ENCODE measurements at regions not wholly inside any gene's neighbourhood (a gene's known extent, or its start where the extent isn't known, plus 50 kb on each side); places are given as distances from the start of the nearest gene placed in this dataset.

GRCh38 chr2:209121691-209122090 is 302.2 kb upstream of the MAP2 start:
- TF ChIP-seq CTCF (IDR thresholded peaks at IDR 0.05; ENCODE audit: control extremely low read depth in 1 of 3, insufficient read depth in 1 of 3, low read depth in 1 of 3, low read length in 3 of 3) (no peak), EP300 (IDR thresholded peaks at IDR 0.05; ENCODE audit: borderline replicate concordance in 1 of 2, low read depth in 2 of 2, low read length in 2 of 2) (no peak), CEBPB (IDR thresholded peaks at IDR 0.05; ENCODE audit: low read depth, low read length) (no peak), CREB1 (IDR thresholded peaks at IDR 0.05) (no peak), EZH2 (IDR thresholded peaks at IDR 0.05; ENCODE audit: low read depth, low read length, severe bottlenecking) (no peak), TBP (IDR thresholded peaks at IDR 0.05; ENCODE audit: low read depth, low read length) (no peak), RAD21 (IDR thresholded peaks at IDR 0.05 in 1 of 2, conservative IDR thresholded peaks at IDR 0.05 in 1 of 2; ENCODE audit: low read depth in 2 of 2, low read length in 2 of 2) (no peak), BCL11A (IDR thresholded peaks at IDR 0.05; ENCODE audit: low read depth in 2 of 2, low read length in 2 of 2) (no peak), SIN3A (conservative IDR thresholded peaks at IDR 0.05 in 1 of 2, IDR thresholded peaks at IDR 0.05 in 1 of 2; ENCODE audit: low read depth in 1 of 2, low read length in 2 of 2) (no peak), RBBP5 (IDR thresholded peaks at IDR 0.05; ENCODE audit: borderline replicate concordance, low read depth, low read length) (no peak), HDAC2 (IDR thresholded peaks at IDR 0.05; ENCODE audit: borderline replicate concordance in 1 of 2, low read depth in 2 of 2, low read length in 2 of 2) (no peak)
